ENCODE measurements at regions not wholly inside any gene's neighbourhood (a gene's known extent, or its start where the extent isn't known, plus 50 kb on each side); places are given as distances from the start of the nearest gene placed in this dataset.

DNA sequence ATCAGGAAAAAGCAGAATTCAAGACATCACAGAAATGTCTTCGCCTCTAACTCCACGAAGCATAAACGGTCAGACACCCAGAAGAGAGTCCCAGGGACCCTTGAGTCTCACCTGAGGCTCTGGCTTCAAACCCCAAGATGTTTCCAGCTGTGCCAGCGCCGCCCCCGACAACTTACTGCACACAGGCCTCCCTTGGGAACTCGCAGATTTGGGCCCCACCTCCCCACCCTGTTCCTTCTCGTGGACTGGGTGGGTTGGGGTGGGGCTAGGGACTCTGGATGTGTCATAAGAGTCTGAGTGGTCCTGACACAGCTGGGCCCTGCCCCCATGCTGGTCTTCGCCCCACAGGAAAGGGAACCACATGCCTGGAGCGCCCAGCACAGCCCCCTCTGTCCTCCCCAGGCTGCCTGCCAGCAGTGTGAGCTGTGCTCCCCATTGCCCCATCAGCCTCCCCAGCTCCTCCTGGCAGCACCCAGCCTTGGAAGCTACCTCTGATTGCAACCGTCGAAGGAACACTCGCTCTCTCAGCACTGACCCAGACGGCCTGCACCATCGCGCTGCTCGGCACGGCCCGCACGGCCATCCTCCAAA, 147.5 kb downstream of the CRYBB2 start:
- no peak for DNase-seq (ENCODE audit: low spot score)

- no peak for DNase-seq (ENCODE audit: low spot score)
Observed at GRCh38 chr22:25367756-25368155, 148.3 kb downstream of the CRYBB2 start.

DNA sequence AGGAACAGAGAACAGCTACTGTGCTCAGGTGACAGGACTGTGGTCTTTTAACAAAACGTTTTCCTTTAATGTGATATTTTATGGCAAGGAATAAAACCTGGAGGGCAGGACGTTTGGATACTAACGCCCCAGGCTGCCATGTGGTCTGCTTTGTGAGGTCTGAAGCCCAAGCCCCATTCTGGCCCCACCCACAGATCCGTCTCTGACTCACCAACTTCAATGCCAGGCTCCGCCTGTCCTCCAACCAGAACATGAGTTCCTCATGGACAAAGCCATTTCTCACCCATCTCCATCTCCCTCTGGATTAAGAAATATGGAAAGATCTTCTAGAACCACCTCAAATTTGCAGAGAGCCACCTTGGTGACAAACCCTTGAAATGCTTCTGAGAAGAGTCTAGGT, 148.8 kb downstream of the CRYBB2 start:
- no peak for DNase-seq (ENCODE audit: low spot score)

GRCh38 chr22:25369041-25369440, 149.6 kb downstream of the CRYBB2 start:
- DNase-seq (ENCODE audit: low spot score): no peak

DNA sequence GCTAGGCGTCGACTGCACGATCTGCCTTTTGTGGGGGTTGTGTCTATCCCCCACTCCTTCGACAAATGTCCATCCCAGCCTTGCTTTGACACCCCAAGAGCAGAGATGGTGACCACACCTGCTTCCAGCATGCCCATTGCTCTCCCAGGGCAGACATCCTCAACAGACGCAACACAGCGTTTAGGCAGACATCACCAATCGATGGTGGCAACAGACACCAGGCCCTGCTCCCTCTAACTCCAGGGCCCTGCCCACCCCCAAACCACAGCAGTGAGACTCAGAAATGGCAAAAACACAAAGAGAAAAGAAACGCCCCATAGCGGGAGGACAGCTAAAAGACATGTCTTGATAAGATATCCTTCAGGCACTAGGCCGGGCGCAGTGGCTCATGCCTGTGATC, 150.9 kb downstream of the CRYBB2 start:
- DNase-seq (ENCODE audit: low spot score): no peak

- no peak for DNase-seq (ENCODE audit: low spot score)
Observed at GRCh38 chr22:25372000-25372595, 152.7 kb downstream of the CRYBB2 start.

DNA sequence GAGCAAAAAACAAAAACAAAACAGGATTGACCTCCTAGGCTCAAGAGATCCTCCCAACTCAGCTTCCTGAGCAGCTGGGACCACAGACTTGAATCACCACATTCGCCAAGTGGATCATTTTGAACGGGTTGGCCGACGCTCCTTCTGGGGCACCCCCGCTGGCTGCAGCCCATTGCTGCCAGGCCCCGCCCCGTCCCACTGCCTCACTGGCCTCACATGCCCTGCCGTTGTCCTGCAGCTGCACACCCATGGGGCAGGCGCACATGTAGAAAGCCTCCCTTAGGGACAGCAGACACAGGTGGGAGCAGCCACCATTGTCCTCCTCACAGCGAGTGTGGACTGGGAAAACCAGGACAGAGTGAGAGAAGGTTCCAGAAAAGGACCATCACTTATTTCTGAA, 154.5 kb downstream of the CRYBB2 start:
- DNase-seq (ENCODE audit: low spot score): no peak

GRCh38 chr22:25374869-25375268, 155.4 kb downstream of the CRYBB2 start:
- no peak for DNase-seq (ENCODE audit: low spot score)

- DNase-seq (ENCODE audit: low spot score): no peak
Observed at GRCh38 chr22:25375683-25376082, 156.2 kb downstream of the CRYBB2 start.

GRCh38 chr22:25377699-25378098, 158.3 kb downstream of the CRYBB2 start:
- DNase-seq (ENCODE audit: low spot score): no peak

DNA sequence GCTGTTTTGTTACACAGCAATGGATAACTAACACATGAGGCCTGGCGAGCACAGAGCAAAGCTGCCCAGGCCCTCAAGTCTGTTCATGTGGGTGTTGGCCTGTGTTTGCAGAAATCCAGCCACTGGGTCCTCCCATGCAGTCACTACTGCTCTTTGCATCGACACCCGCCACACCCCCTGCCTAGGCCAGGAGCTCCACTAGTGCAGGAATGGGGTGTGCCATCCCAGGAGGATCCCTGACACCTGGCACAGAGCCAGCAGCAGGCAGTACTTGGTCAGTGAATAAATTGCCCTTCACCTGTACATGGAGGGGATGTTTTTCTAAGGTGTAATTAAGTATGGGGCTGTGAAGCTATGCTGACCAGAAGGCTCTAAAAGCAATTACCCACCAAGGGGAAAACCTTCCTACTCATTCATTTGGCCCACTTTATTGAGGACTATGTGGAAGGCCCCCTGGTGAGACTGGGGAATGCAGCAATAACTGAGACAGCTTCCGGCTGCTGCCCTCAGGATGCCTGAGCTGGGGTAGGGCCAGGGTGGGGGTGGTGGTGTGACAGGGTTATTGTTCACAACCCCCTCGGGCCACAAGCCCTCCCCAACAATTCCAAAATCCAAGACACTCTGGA, 160.8 kb downstream of the CRYBB2 start:
- DNase-seq (ENCODE audit: low spot score): no peak

- no peak for DNase-seq (ENCODE audit: low spot score)
Observed at GRCh38 chr22:25382762-25383161, 163.3 kb downstream of the CRYBB2 start.

DNA sequence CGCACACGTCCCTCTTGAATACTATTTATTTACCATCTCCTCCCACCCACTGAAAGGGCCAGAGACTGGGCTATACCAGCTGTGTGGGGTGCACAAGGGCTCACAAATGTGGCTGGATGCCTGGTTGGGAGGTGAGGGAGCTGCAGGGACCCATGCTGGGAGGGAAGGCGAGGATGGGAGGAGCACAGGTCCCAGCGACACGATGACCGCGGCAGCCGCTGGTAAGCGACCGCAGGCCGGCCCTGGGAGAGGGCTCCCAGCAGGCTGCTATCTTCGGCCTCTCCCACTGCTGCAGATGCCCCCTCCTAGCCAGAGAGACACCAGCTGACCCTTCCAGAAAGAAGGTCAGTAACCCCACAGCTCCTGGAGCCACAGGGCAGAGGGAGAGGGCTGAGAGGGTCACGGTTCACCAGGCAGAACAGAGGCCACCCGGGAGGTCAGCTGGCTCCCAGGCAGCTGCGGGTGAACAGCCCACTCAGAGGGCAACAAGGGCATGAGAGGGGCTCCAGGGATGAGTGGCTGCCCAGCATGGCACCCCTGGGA, 163.9 kb downstream of the CRYBB2 start:
- DNase-seq (ENCODE audit: low spot score): no peak

DNA sequence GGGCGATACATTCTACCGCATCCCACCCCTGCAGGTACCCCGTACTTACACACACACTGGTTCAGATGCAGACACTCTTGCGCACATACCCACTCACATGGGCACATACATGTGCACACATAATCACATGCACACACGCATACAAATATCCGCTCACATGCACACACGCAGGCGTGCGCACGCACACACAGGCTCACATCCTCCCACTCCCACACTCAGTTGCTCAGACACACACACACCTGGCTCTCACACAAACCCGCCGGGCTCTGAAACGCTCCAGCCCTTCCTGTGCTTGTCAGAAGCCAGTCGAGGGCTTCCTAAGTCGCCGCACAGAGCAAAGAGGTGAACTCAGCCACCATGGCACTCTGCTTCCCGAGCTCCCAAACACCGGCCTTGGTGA, 164.5 kb downstream of the CRYBB2 start:
- no peak for DNase-seq (ENCODE audit: low spot score)

DNA sequence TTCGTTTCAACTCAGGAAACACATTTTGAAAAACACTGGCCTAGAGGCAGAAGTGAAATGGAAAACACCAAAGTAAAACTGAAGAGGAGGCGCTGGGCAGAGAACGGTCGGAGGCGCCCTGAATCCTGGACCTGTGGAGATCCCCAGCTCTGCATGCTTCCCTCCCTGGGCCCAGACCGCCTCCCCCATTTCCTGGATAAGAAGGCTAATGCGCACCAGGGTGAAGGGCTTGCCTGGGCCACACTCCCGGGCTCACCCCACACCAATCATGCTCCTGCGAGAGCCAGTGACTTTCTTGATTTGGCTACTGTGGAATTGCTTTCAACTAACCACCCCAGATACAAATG, 167.1 kb downstream of the CRYBB2 start:
- no peak for DNase-seq (ENCODE audit: low spot score)

- DNase-seq (ENCODE audit: low spot score): no peak
Observed at GRCh38 chr22:25388415-25388814, 169.0 kb downstream of the CRYBB2 start.

GRCh38 chr22:25388866-25389540, 169.6 kb downstream of the CRYBB2 start:
- DNase-seq (ENCODE audit: low spot score): no peak

- no peak for DNase-seq (ENCODE audit: low spot score)
Observed at GRCh38 chr22:25389541-25389919, 170.1 kb downstream of the CRYBB2 start.

GRCh38 chr22:25390297-25391240, 171.1 kb downstream of the CRYBB2 start:
- DNase-seq (ENCODE audit: low spot score): no peak

DNA sequence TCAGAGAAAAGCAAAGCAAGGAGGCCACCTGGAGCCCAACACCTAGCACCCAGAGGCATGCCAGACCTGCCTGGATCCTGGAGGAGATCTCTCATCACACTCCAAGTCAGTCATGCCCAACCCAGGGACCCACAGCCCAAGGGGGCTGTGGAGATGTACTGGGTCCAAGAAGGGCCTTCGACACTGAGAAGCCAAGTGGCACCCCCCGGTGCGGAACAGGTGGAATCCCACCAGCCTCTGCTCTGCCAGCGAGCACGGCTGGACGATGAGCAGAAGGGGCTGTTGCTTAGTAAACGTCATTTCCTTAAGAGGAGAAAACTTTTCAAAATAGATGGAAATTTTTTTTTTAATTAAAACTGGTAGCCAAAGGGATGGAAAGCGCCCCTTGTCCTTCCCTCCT, 171.9 kb upstream of the GRK3 start:
- DNase-seq (ENCODE audit: low spot score): no peak

DNA sequence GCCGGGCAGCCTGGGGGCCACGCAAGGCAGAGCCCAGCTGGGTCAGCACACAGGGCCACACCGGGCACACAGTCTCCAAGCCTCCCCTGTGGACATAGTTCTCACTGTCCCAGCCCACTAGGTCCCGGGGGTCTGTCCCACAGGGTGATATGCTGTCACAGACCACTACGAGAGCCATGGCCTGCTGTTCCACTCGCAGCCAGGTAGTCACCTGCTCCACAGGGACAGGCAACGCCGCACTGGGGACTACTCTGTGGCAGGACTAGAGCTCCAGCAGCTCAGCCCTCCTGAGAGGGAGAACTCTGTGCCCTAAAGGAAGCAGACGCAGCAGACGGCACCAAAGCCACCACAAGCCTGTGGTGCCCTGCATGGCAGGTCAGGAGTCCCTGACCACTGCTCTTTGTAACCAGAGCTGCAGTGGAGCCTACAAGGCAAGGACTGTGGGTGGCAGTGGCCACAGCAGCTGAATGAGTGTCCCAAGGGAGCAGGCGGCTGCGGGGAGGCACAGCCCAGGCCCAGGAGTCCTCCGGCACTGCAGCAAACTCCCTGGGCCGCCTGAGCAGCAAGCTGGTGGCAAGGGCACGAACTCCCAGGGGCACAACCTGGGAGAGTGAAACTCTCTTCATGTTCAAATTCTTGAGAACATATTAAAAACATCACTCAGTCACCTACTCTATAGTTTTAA, 171.2 kb upstream of the GRK3 start:
- no peak for DNase-seq (ENCODE audit: low spot score)

Data from hematopoietic multipotent progenitor cell treated with erythropoietin and hydrocortisone succinate and interleukin-3 and kit ligand, for 17 days (in vitro differentiated cells).